NCI-H748 treated with DMSO at 0.1 percent for 48 hours (cell line): ENCODE measurements at regions not wholly inside any gene's neighbourhood (a gene's known extent, or its start where the extent isn't known, plus 50 kb on each side); places are given as distances from the start of the nearest gene placed in this dataset.

Source experiments
- DNase-seq: peaks from one replicate; lab custom pipeline; 2025; lab: John Stamatoyannopoulos, UW

DNA sequence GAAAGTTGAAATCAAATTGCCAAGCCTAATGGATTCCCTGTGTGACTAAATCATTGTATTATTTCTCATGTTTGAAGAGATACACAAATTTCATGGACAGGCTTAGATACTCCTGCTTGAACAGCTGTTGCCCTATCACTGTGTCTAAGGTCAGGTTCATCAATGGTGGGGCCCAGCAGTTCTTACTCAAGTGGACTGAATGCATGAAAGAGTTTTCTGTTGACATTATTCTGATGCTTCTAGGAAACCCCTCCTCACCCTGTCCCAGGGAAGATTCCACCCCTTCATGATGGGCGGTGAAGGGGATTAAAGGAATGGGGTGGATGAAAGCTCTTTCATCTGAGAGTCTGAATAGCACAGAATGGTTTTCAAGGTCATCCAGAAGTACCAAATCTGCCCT, 148.8 kb downstream of the INO80D start:
- DNase-seq, result no peak

DNA sequence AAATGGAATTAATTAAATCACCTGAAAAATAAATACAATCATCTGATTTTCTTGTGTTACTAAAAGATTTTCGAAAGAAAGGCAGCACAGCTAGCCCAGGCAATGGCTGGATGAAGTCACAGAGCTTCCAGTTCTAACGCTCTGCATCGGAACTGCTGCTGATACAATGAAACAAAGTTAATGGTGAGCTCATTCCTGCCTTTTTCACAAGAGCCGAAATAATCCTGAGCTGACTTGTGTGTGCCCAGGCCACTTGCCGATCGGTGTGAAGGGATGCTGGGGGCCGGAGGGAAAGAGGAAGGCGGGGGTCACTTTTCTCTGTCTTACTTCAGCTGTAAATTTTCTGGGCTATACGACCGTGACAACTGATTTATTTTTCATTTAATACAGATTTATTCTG, 149.5 kb downstream of the INO80D start:
- DNase-seq, result no peak

DNA sequence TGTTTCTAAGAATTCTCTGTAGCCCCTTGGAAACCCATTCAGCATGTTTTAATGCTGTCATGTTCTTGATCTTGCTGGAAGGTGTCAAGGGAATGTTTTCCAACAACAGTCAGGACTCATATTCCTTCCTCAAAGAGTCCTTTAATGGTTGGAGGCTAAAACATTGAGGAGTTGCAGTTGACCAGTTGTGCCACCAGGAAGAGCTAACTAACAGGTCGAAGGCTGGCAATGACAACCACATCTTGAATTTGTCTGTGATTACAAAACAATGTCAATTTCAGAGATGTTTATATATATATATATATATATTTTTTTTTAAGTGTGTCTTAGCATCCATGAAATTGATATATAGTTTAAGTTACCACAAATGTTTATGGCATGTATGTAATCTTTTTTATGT, 151.5 kb downstream of the INO80D start:
- DNase-seq, result no peak

DNA sequence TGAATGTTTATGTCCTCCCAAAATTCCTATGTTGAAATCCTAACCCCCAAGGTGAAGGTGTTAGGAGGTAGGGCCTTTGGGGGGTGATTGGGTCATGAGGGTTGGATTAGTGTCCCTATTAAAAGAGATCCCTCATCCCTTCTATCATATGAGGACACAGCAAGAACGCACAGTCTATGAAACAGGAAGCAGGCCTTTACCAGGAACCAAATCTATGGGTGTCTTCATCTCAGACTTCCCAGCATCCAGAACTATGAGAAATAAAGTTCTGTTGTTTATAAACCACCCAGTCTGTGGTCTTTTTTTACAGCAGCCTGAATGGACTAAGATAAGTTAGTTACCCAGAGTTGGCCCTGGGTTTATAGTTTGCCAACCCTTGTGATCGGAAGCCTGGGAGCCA, 153.1 kb downstream of the INO80D start:
- DNase-seq, result no peak

DNA sequence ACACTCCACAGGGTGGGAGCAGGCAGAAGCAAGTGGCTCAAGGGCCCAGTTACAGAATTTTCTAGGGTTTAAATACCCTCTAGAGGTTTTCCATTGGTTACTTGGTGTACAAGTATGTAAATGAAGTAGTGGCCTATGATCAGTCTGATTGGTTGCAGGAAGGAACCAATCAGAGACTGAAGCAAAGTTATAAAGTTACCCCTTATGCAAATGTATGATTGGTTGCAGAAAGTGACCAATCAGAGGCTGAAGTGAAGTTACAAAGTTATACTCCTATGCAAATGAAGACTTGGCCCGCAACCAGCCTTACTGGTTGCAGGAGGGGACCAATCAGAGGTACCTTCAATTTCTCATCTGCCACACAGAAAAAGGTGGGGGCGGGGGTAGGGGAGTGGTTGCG, 154.6 kb downstream of the INO80D start:
- no peak for DNase-seq

DNA sequence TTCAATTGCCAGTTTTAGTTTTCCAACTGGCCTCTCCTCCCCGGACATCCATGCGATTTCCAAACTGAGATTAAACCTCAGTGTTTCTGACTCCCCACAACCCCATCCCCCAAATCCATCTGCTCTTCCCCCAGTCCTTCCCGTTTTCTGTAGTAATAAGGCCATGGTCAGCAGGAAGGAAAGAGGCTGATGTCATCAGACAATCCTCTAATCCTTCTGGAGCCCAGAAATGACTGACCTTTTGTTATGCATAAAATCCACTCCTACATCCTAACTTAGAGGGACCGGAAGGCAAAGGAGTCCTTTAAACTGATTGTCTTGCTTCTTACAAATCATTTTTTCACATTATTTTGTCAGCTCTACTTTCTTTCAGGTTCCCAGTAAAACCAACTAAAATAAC, 155.8 kb downstream of the INO80D start:
- DNase-seq, result no peak

GRCh38 chr2:205929246-205929942, 156.6 kb downstream of the INO80D start:
- DNase-seq, result peak; percentile 6

GRCh38 chr2:205925373-205926337, 160.3 kb downstream of the INO80D start:
- DNase-seq, result peak; percentile 50

GRCh38 chr2:205924676-205925075, 161.3 kb downstream of the INO80D start:
- no peak for DNase-seq

DNA sequence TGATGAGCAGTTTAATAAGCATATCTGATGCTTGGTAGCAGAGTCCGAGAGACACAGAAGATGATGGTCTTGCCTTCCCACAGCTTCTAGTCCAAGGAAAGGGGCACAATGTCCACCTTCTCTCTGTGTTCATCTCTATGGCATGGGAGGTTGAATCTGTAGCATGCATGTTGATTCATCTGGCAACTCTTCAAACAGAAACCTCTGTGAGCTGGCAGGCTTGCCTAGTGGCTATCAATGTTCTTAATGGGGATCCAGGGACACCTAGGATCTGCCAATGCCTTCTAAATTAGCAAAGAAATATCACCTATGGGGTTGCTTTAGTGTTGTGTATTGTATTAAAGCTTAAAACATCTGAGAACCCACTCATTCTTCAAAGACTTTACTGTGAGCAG, 170.8 kb downstream of the INO80D start:
- DNase-seq, result peak; percentile 42

GRCh38 chr2:205914213-205915129, 171.5 kb downstream of the INO80D start:
- DNase-seq, result peak; percentile 67

- no peak for DNase-seq
Observed at GRCh38 chr2:205913668-205914067, 172.3 kb downstream of the INO80D start.

GRCh38 chr2:205911306-205911705, 174.7 kb downstream of the INO80D start:
- no peak for DNase-seq

DNA sequence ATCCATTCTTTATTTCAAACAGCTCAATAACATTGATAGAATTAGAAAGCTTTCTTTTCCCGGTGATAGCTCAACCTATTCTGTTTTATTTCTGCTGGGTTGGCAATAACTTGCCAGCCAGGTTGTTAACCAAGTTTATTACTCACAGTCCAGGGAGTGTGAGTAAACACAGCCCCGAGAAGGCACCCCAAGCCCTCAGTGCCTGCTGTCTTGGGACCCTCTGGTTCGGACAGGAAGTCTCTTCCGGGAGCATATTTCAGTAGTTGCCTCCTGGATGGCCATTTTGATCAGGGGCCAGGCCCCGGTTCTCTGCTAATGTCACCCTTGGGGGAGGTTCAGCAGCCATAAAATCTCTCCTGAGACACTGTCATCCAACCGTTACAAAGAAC, 176.8 kb downstream of the INO80D start:
- DNase-seq, result no peak

- DNase-seq, result no peak
Observed at GRCh38 chr2:205908212-205909183, 177.5 kb downstream of the INO80D start.

GRCh38 chr2:205906419-205906818, 179.6 kb downstream of the INO80D start:
- DNase-seq, result no peak

DNA sequence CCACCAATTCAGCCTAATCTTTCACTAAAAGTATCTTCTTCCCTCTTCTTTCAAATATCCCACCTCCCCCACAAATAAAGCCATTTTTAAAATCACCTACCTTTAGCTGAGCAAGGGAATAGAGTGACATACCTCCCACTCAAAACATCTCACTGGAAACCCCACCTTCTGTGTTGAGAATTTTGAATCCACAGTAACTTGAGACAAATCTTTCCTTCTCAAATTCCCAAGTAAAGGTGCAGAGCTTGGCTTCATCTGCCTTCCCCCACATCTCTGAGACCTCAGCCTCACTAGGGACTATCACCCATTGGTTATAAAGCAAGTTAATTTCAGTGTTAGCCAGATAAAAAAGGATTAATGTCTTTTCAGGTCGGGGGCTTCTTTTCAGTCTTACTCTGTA, 180.4 kb downstream of the INO80D start:
- DNase-seq, result no peak

DNA sequence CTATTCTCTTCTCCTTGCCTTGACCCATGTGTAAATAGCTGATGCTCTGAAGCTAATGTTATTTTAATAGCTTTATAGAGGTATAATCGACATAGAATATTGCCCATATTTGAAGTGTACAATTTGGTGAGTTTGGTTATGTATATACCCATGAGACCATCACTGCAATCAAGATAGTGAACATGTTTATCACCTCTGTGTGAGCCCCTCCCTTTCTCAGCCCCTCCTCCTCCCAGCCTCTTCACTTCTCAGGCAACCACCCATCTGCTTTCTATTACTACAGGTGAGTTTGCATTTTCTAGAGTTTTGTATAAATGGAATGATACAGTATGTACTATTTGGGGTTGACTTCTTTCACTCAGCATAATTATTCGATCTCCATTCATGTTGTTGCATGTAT, 181.1 kb downstream of the INO80D start:
- no peak for DNase-seq

- no peak for DNase-seq
Observed at GRCh38 chr2:205903549-205904129, 182.3 kb downstream of the INO80D start.

GRCh38 chr2:205902900-205903237, 183.1 kb downstream of the INO80D start:
- DNase-seq, result no peak
